Right atrium auricular region (tissue), 2 donors: ENCODE measurements at regions not wholly inside any gene's neighbourhood (a gene's known extent, or its start where the extent isn't known, plus 50 kb on each side); places are given as distances from the start of the nearest gene placed in this dataset.

Experiments
- DNase-seq: peaks from one replicate; pipeline ENCODE4 v3.0.0-alpha.2; 2019; ENCODE audit warnings: low spot score
- H3K27ac ChIP-seq, 2 donors: fragments of 200-600 bp; sonication (generic); 1 replicate in 1 of 2; 2 replicates in 1 of 2; pipeline ENCODE4 v1.5.1; 2016 to 2019
- H3K27me3 ChIP-seq, 2 donors: fragments of 200-600 bp; sonication (generic); one replicate each; pipeline versions ENCODE4 v1.5.1 to v1.6.0; 2017 to 2019
- H3K36me3 ChIP-seq: fragments of 200-600 bp; sonication (generic); one replicate; pipeline ENCODE4 v1.5.1; 2016
- H3K4me1 ChIP-seq, 2 donors: fragments of 200-600 bp; sonication (generic); one replicate each; pipeline versions ENCODE4 v1.5.1 to v1.6.0; 2017 to 2019
- H3K4me3 ChIP-seq, 2 donors: fragments of 200-600 bp; sonication (generic); 1 replicate in 1 of 2; 2 replicates in 1 of 2; pipeline ENCODE4 v1.5.1; 2017 to 2019; ENCODE audit warnings: mild to moderate bottlenecking in 1 of 2, moderate library complexity in 1 of 2
- H3K9me3 ChIP-seq, 2 donors: fragments of 200-600 bp; sonication (generic); one replicate each; pipeline ENCODE4 v1.5.1; 2019
- TF ChIP-seq, protein P1 (sequence below), 2 donors: fragments of 200-600 bp; sonication (generic); IDR thresholded peaks; one replicate each; pipeline ENCODE4 v1.5.1; 2019; ENCODE audit warnings: antibody characterized with exemption in 2 of 2

GRCh38 chr18:11260961-11261461 is 111.6 kb upstream of the PIEZO2 start:
- TF ChIP-seq, protein P1, sequence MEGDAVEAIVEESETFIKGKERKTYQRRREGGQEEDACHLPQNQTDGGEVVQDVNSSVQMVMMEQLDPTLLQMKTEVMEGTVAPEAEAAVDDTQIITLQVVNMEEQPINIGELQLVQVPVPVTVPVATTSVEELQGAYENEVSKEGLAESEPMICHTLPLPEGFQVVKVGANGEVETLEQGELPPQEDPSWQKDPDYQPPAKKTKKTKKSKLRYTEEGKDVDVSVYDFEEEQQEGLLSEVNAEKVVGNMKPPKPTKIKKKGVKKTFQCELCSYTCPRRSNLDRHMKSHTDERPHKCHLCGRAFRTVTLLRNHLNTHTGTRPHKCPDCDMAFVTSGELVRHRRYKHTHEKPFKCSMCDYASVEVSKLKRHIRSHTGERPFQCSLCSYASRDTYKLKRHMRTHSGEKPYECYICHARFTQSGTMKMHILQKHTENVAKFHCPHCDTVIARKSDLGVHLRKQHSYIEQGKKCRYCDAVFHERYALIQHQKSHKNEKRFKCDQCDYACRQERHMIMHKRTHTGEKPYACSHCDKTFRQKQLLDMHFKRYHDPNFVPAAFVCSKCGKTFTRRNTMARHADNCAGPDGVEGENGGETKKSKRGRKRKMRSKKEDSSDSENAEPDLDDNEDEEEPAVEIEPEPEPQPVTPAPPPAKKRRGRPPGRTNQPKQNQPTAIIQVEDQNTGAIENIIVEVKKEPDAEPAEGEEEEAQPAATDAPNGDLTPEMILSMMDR (IDR thresholded peaks at IDR 0.05), result no peak
- Histone ChIP-seq H3K4me1 (no peaks in the 10 kb centered on the region), H3K4me3 (no peak overlapping the region), H3K27ac (no peak overlapping the region), H3K27me3 (no peaks in the 10 kb centered on the region), H3K9me3 (peaks cover 0 to 11% of the 10 kb centered on the region in 2 donors), H3K36me3 (no peaks in the 10 kb centered on the region)
- no peak for DNase-seq

- no peaks in the 10 kb centered on the region for H3K27me3 ChIP-seq
- DNase-seq, result peak; percentile 76
- H3K27ac ChIP-seq, result peak overlapping the region in 1 of 2 donors; percentile 31
- no peak overlapping the region for H3K4me3 ChIP-seq
- no peaks in the 10 kb centered on the region for H3K4me1 ChIP-seq
- peaks cover 0 to 11% of the 10 kb centered on the region in 2 donors for H3K9me3 ChIP-seq
- TF ChIP-seq, protein P1 (IDR thresholded peaks at IDR 0.05), result no peak
- no peaks in the 10 kb centered on the region for H3K36me3 ChIP-seq
Observed at GRCh38 chr18:11259469-11260150, 110.2 kb upstream of the PIEZO2 start.

DNA sequence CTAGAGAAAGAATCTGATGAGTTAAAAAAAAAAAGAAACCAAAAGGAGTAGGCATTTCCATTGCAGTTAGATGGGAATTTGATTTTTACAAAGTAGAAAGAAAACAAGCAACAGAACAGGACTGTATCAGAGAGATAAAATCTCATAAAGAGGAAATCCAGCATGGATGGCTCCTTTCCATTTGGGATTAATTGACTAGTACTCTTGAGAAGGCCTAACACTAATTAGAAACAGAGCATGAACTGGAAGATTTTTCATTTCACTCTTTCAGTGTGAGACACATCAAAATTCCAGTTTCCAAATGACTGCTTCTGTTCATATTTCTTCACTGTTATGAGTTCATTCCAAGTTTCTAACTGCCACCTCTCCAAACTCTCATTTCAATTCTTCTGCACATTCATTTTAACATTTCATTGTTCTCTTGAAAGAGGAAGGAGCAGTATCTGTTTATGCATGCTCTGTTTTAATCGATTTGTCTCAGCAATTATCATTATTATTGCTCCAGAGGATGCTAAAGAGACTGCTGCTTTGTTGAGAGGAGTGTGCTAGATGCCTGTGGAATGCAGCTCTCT is 108.8 kb upstream of the PIEZO2 start:
- no peak for DNase-seq
- TF ChIP-seq, protein P1 (IDR thresholded peaks at IDR 0.05), result no peak
- H3K4me1 ChIP-seq, result no peaks in the 10 kb centered on the region
- H3K4me3 ChIP-seq, result no peak overlapping the region
- H3K27me3 ChIP-seq, result no peaks in the 10 kb centered on the region
- H3K27ac ChIP-seq, result no peak overlapping the region
- H3K9me3 ChIP-seq, result no peaks in the 10 kb centered on the region
- no peaks in the 10 kb centered on the region for H3K36me3 ChIP-seq

GRCh38 chr18:11256251-11256650 is 106.9 kb upstream of the PIEZO2 start:
- no peak overlapping the region for H3K27ac ChIP-seq

GRCh38 chr18:11251891-11252270 is 102.5 kb upstream of the PIEZO2 start:
- no peaks in the 10 kb centered on the region for H3K27me3 ChIP-seq
- no peaks in the 10 kb centered on the region for H3K36me3 ChIP-seq
- no peak overlapping the region for H3K4me3 ChIP-seq
- H3K9me3 ChIP-seq, result no peaks in the 10 kb centered on the region
- H3K4me1 ChIP-seq, result no peaks in the 10 kb centered on the region
- H3K27ac ChIP-seq, result no peak overlapping the region
- TF ChIP-seq, protein P1 (IDR thresholded peaks at IDR 0.05), result no peak
- no peak for DNase-seq

More at GRCh38 chr18:11256251-11256650, 106.9 kb upstream of the PIEZO2 start:
- Histone ChIP-seq H3K9me3 (no peaks in the 10 kb centered on the region), H3K4me1 (no peaks in the 10 kb centered on the region), H3K4me3 (no peak overlapping the region), H3K27me3 (no peaks in the 10 kb centered on the region), H3K36me3 (no peaks in the 10 kb centered on the region)
- no peak for DNase-seq
- TF ChIP-seq, protein P1 (IDR thresholded peaks at IDR 0.05), result no peak
